Stromal cell of bone marrow (primary cell): ENCODE measurements at regions not wholly inside any gene's neighbourhood (a gene's known extent, or its start where the extent isn't known, plus 50 kb on each side); places are given as distances from the start of the nearest gene placed in this dataset.

ENCODE experiments used
- DNase-seq: peaks from one replicate; pipeline ENCODE4 v3.0.0-alpha.2; 2012; ENCODE audit warnings: low read depth

- no peak for DNase-seq
Measured at GRCh38 chr2:67043781-67044478, 353.2 kb upstream of the ETAA1 start.

- no peak for DNase-seq
Measured at GRCh38 chr2:67046591-67046990, 350.5 kb upstream of the ETAA1 start.

- no peak for DNase-seq
Measured at GRCh38 chr2:67048314-67048713, 348.8 kb upstream of the ETAA1 start.

- DNase-seq = no peak
Measured at GRCh38 chr2:67050622-67051021, 346.5 kb upstream of the ETAA1 start.

GRCh38 chr2:67054728-67055127 is 342.4 kb upstream of the ETAA1 start:
- no peak for DNase-seq

- no peak for DNase-seq
Measured at GRCh38 chr2:67055387-67056304, 341.5 kb upstream of the ETAA1 start.

GRCh38 chr2:67057123-67057522 is 340.0 kb upstream of the ETAA1 start:
- no peak for DNase-seq

- no peak for DNase-seq
Measured at GRCh38 chr2:67057901-67058703, 339.0 kb upstream of the ETAA1 start.

GRCh38 chr2:67065046-67065445 is 332.1 kb upstream of the ETAA1 start:
- no peak for DNase-seq

GRCh38 chr2:67066782-67067181 is 330.4 kb upstream of the ETAA1 start:
- no peak for DNase-seq

GRCh38 chr2:67067656-67068055 is 329.5 kb upstream of the ETAA1 start:
- no peak for DNase-seq

GRCh38 chr2:67070826-67071225 is 326.3 kb upstream of the ETAA1 start:
- DNase-seq = no peak

GRCh38 chr2:67075056-67075455 is 322.1 kb upstream of the ETAA1 start:
- no peak for DNase-seq

- DNase-seq = no peak
Measured at GRCh38 chr2:67075530-67076238, 321.4 kb upstream of the ETAA1 start.

GRCh38 chr2:67076239-67076624 is 320.9 kb upstream of the ETAA1 start:
- no peak for DNase-seq

- DNase-seq = no peak
Measured at GRCh38 chr2:67079729-67080128, 317.4 kb upstream of the ETAA1 start.

GRCh38 chr2:67082813-67083212 is 314.3 kb upstream of the ETAA1 start:
- DNase-seq = no peak

GRCh38 chr2:67083951-67084350 is 313.2 kb upstream of the ETAA1 start:
- no peak for DNase-seq

GRCh38 chr2:67085146-67085545 is 312.0 kb upstream of the ETAA1 start:
- DNase-seq = no peak

- no peak for DNase-seq
Measured at GRCh38 chr2:67091681-67092080, 305.5 kb upstream of the ETAA1 start.

GRCh38 chr2:67095121-67095520 is 302.0 kb upstream of the ETAA1 start:
- DNase-seq = no peak

GRCh38 chr2:67096886-67097285 is 300.2 kb upstream of the ETAA1 start:
- DNase-seq = no peak
